ENCODE measurements at regions not wholly inside any gene's neighbourhood (a gene's known extent, or its start where the extent isn't known, plus 50 kb on each side); places are given as distances from the start of the nearest gene placed in this dataset.
"Not testable (repeated sequence)": the region's sequence is repeated elsewhere in the genome, so short reads cannot be mapped to it uniquely, and the experiment has no call there.

GRCh38 chr7:101733713-101734475 is 83.5 kb upstream of the CUX1 start:
- intact Hi-C loops (cut with DNase I), result no loop called here
- no peak for DNase-seq (ENCODE audit: low spot score)

- no peak for DNase-seq (ENCODE audit: low spot score)
- intact Hi-C loops (cut with DNase I), result no loop called here
Measured at GRCh38 chr7:101736084-101736483, 81.3 kb upstream of the CUX1 start.

- no peak for DNase-seq (ENCODE audit: low spot score)
- intact Hi-C loops (cut with DNase I), result no loop called here
Measured at GRCh38 chr7:101739775-101740398, 77.5 kb upstream of the CUX1 start.

- no peak for DNase-seq (ENCODE audit: low spot score)
- intact Hi-C loops (cut with DNase I), result no loop called here
Measured at GRCh38 chr7:101740981-101741725, 76.3 kb upstream of the CUX1 start.

- intact Hi-C loops (cut with DNase I), result no loop called here
- peak; percentile 83 for DNase-seq (ENCODE audit: low spot score)
Measured at GRCh38 chr7:101743241-101743994, 74.0 kb upstream of the CUX1 start.

- no peak for DNase-seq (ENCODE audit: low spot score)
- intact Hi-C loops (cut with DNase I), result no loop called here
Measured at GRCh38 chr7:101743995-101744360, 73.4 kb upstream of the CUX1 start.

- no peak for DNase-seq (ENCODE audit: low spot score)
- intact Hi-C loops (cut with DNase I), result no loop called here
Measured at GRCh38 chr7:101744588-101744987, 72.8 kb upstream of the CUX1 start.

- DNase-seq (ENCODE audit: low spot score), result no peak
- intact Hi-C loops (cut with DNase I), result no loop called here
Measured at GRCh38 chr7:101746314-101746713, 71.1 kb upstream of the CUX1 start.

- no peak for DNase-seq (ENCODE audit: low spot score)
- intact Hi-C loops (cut with DNase I), result no loop called here
Measured at GRCh38 chr7:101747053-101747878, 70.2 kb upstream of the CUX1 start.

GRCh38 chr7:101747879-101748345 is 69.5 kb upstream of the CUX1 start:
- no peak for DNase-seq (ENCODE audit: low spot score)
- intact Hi-C loops (cut with DNase I), result no loop called here

GRCh38 chr7:101749891-101750290 is 67.5 kb upstream of the CUX1 start:
- intact Hi-C loops (cut with DNase I), result no loop called here

GRCh38 chr7:101753316-101753715 is 64.1 kb upstream of the CUX1 start:
- intact Hi-C loops (cut with DNase I), result no loop called here
- DNase-seq (ENCODE audit: low spot score), result no peak

More at GRCh38 chr7:101749891-101750290, 67.5 kb upstream of the CUX1 start:
- DNase-seq (ENCODE audit: low spot score), result no peak

GRCh38 chr7:101754424-101755159 is 62.8 kb upstream of the CUX1 start:
- intact Hi-C loops (cut with DNase I), result no loop called here
- no peak for DNase-seq (ENCODE audit: low spot score)

GRCh38 chr7:101757879-101758278 is 59.5 kb upstream of the CUX1 start:
- intact Hi-C loops (cut with DNase I), result no loop called here
- DNase-seq (ENCODE audit: low spot score), result no peak

GRCh38 chr7:101758519-101758918 is 58.9 kb upstream of the CUX1 start:
- DNase-seq (ENCODE audit: low spot score); intact Hi-C loops (cut with DNase I): not testable (repeated sequence)

- intact Hi-C loops (cut with DNase I), result no loop called here
- no peak for DNase-seq (ENCODE audit: low spot score)
Measured at GRCh38 chr7:101764221-101764620, 53.2 kb upstream of the CUX1 start.

- intact Hi-C loops (cut with DNase I), result no loop called here
- DNase-seq (ENCODE audit: low spot score), result no peak
Measured at GRCh38 chr7:101767544-101767943, 49.9 kb upstream of the CUX1 start.
